H7 (cell line): ENCODE measurements at regions not wholly inside any gene's neighbourhood (a gene's known extent, or its start where the extent isn't known, plus 50 kb on each side); places are given as distances from the start of the nearest gene placed in this dataset.
A peak's percentile ranks its signal among the peaks of the same experiment; 100 is the strongest.

Source experiments
- DNase-seq: peaks from one replicate; pipeline ENCODE4 v3.0.0; 2012
- H3K27me3 ChIP-seq: 2 replicates; pipeline ENCODE4 v1.6.0; 2011; ENCODE audit warnings: mild to moderate bottlenecking, low read length; ENCODE audit not compliant: control insufficient read depth, insufficient read depth
- H3K36me3 ChIP-seq: replicated peaks from 2 replicates; pipeline ENCODE4 v1.5.1; 2011; ENCODE audit warnings: low read length; ENCODE audit not compliant: control insufficient read depth, insufficient read depth
- H3K4me3 ChIP-seq: 2 replicates; pipeline ENCODE4 v1.5.1; 2011; ENCODE audit warnings: low read depth, mild to moderate bottlenecking, control low read depth, low read length, moderate library complexity; ENCODE audit not compliant: insufficient read depth

GRCh38 chr2:204109681-204110080, 173.1 kb downstream of the ICOS start:
- H3K4me3 ChIP-seq = no peak overlapping the region
- DNase-seq = peak; percentile 7
- H3K27me3 ChIP-seq = no peaks in the 10 kb centered on the region
- H3K36me3 ChIP-seq = no peaks in the 10 kb centered on the region

DNA sequence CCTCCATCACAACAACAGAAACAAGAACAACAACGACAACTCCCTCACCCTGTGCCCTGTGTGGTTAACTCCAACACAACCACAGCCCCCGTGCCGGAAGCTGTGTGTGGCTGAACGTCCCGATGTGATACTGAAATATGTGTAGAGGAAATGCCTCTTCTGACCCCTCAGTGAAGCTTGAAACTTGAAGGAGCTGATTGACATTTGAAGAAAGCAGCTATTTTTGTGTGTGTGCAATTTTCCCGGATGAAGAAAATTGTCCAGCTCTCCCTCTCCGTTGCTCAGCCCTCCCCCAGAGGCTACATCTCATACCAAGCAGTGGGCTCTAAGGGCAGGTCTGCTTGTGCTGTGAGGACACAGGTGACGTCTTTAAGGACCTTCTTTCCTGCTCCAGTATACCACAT, 173.8 kb downstream of the ICOS start:
- no peak overlapping the region for H3K4me3 ChIP-seq
- no peaks in the 10 kb centered on the region for H3K27me3 ChIP-seq
- no peaks in the 10 kb centered on the region for H3K36me3 ChIP-seq
- DNase-seq = no peak

DNA sequence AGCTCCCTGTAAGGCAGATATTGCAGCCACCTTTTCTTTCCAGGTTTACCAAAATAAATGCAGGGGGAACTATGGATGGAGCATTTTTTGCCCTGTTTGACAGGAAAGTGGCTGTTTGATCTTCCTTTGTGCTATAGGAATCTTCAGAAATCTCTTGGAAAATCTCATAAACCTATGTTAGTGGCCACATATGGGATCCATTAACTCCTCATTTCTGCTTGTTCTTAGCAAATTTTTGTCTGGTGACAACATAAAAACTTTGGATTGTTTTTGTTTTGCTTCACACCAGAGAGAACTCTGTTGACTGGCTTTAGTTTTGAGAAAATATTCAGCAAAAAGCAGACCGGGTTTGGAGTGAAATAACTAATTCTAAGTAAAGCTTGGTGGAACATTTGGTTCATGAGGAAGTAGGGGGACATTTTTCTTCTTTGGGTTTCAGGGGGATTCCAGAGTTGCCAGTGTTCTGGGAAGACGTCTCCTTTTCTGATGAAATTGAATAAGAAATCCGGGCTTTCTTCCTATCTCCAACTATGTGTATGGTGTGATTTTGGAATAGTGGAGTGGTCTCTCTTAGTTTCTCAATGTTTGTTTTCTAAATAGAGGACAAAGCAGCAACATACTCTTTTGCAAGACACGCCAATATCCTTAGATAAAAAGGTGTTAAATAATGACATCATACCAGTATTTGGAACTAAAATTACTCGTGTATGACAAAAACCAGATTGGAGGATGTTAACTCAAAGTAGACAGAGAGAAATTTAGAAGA, 174.4 kb downstream of the ICOS start:
- Histone ChIP-seq H3K27me3 (no peaks in the 10 kb centered on the region), H3K4me3 (no peak overlapping the region), H3K36me3 (no peaks in the 10 kb centered on the region)
- DNase-seq = no peak

- no peak overlapping the region for H3K4me3 ChIP-seq
- DNase-seq = no peak
- H3K27me3 ChIP-seq = no peaks in the 10 kb centered on the region
- no peaks in the 10 kb centered on the region for H3K36me3 ChIP-seq
Observed at GRCh38 chr2:204112084-204112770, 175.7 kb downstream of the ICOS start.

DNA sequence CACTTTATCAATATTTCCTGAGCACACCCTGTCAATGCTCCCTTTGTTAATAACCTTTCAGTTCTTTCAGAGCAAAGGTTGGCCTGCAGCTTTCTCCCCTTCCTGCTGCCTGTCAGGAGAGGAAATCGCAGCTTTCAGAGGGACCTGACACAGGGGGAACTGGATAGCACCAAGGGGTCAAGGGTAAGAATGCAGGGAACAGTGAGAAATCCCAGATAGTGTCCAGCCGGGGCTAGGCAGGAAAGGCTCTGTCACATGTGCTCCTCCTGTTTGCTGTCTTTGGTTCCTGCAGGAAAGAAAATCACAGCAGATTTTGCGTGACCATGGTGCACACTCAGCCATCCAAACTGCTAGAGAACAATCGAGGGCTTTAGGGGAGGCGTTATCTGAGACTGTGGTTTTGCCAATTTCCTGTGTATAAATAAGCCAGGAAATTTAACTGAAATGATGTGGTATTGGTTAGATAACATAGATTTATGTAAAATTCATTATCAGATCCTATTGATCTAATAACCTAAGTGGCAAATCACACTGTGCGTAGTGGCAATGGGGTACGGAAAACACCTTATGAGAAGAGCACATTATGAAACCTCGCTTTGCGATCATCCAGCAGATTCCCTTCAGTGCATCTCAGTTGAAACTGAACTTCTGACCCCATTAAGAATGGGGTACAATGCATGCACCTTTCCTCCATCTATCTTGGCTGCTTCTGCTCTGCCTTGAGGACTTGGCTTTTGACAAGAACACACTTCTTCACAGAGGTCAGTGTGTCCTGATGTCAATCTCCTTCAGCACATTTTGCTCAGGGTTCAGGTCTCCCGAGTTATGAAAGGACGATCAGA, 178.0 kb downstream of the ICOS start:
- Histone ChIP-seq H3K4me3 (no peak overlapping the region), H3K36me3 (no peaks in the 10 kb centered on the region), H3K27me3 (no peaks in the 10 kb centered on the region)
- no peak for DNase-seq

GRCh38 chr2:204115137-204116056, 178.8 kb downstream of the ICOS start:
- peak; percentile 3 for DNase-seq
- Histone ChIP-seq H3K27me3 (no peaks in the 10 kb centered on the region), H3K4me3 (no peak overlapping the region), H3K36me3 (no peaks in the 10 kb centered on the region)

DNA sequence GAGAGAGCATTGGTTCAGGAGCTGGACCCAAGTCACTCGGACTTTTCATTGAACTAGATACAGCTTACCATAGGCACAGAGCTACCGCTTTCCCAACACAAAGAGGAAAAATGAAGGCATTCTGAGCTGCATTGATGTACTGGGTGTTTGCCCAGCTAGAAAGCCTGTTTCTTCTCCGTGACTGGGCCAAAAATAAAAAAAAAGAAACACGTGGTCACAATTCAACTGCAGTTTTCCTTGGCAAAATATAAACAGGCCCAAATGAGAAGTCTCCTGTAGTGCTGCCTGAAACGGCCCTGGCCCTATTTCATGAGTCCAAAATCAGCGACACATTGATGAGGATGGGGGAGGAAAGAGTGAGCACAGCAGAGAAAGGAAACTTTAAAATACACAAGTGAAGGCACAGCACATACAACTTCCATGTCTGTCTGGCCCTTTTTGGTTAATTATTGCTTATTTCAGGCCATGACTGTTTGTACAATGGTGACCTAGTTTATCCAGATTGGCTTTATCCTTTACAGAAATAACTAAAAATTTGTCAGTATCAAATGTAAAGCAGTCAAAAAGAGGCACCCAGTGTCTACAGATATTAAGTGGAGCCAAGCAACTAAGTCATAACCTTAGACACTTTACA, 179.7 kb downstream of the ICOS start:
- Histone ChIP-seq H3K27me3 (no peaks in the 10 kb centered on the region), H3K4me3 (no peak overlapping the region), H3K36me3 (no peaks in the 10 kb centered on the region)
- DNase-seq = no peak

- no peaks in the 10 kb centered on the region for H3K36me3 ChIP-seq
- peak; percentile 11 for DNase-seq
- H3K4me3 ChIP-seq = no peak overlapping the region
- no peaks in the 10 kb centered on the region for H3K27me3 ChIP-seq
Observed at GRCh38 chr2:204122425-204122824, 185.9 kb downstream of the ICOS start.

GRCh38 chr2:204124140-204124750, 187.7 kb downstream of the ICOS start:
- Histone ChIP-seq H3K36me3 (no peaks in the 10 kb centered on the region), H3K4me3 (no peak overlapping the region), H3K27me3 (no peaks in the 10 kb centered on the region)
- no peak for DNase-seq

GRCh38 chr2:204126705-204127104, 190.1 kb downstream of the ICOS start:
- no peaks in the 10 kb centered on the region for H3K36me3 ChIP-seq
- no peaks in the 10 kb centered on the region for H3K27me3 ChIP-seq
- H3K4me3 ChIP-seq = no peak overlapping the region
- no peak for DNase-seq

DNA sequence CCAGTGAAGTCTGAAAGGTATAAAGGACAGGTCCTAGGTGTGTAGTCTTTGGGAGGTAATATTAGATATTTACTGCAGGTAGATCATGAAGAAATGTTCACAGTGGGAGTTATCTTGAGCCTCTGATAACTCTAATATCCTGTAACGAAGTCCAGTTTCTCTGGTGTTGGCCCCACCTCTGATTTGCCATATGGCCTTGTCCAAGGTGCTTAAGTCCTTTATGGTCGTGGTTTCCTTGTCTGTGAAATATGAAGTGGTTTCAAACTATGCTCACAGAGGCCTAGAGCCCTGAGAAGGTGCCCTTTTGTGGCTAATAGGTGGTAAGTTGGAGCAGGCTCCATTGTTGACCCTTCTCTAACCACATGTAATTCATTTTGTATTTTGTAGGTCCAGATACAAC, 190.7 kb downstream of the ICOS start:
- DNase-seq = no peak
- no peak overlapping the region for H3K4me3 ChIP-seq
- no peaks in the 10 kb centered on the region for H3K36me3 ChIP-seq

GRCh38 chr2:204129591-204130294, 193.2 kb downstream of the ICOS start:
- no peak for DNase-seq
- Histone ChIP-seq H3K4me3 (no peak overlapping the region), H3K36me3 (no peaks in the 10 kb centered on the region), H3K27me3 (no peaks in the 10 kb centered on the region)

More for the DNA sequence above, 190.7 kb downstream of the ICOS start:
- H3K27me3 ChIP-seq = no peaks in the 10 kb centered on the region

- Histone ChIP-seq H3K4me3 (no peak overlapping the region), H3K36me3 (no peaks in the 10 kb centered on the region), H3K27me3 (no peaks in the 10 kb centered on the region)
- no peak for DNase-seq
Observed at GRCh38 chr2:204131621-204132020, 195.1 kb downstream of the ICOS start.
